PC-3 (cell line): ENCODE measurements at regions not wholly inside any gene's neighbourhood (a gene's known extent, or its start where the extent isn't known, plus 50 kb on each side); places are given as distances from the start of the nearest gene placed in this dataset.

Experiments used
- EZH2 ChIP-seq: fragments of 300-600 bp; sonication (generic); IDR thresholded peaks from one replicate; pipeline ENCODE4 v1.6.1; 2017; ENCODE audit warnings: antibody characterized with exemption, mild to moderate bottlenecking, low read length; ENCODE audit not compliant: unreplicated experiment
- EZH2phosphoT487 ChIP-seq: fragments of 300-600 bp; sonication (generic); IDR thresholded peaks from 2 replicates; pipeline ENCODE4 v1.6.1; 2018; ENCODE audit warnings: mild to moderate bottlenecking, antibody characterized with exemption, low read length, borderline replicate concordance
- TF ChIP-seq, protein P1 (sequence below): fragments of 300-600 bp; sonication (generic); conservative IDR thresholded peaks from 2 replicates; pipeline ENCODE4 v1.5.1; 2017; ENCODE audit warnings: antibody characterized with exemption, low read depth, mild to moderate bottlenecking, low read length

DNA sequence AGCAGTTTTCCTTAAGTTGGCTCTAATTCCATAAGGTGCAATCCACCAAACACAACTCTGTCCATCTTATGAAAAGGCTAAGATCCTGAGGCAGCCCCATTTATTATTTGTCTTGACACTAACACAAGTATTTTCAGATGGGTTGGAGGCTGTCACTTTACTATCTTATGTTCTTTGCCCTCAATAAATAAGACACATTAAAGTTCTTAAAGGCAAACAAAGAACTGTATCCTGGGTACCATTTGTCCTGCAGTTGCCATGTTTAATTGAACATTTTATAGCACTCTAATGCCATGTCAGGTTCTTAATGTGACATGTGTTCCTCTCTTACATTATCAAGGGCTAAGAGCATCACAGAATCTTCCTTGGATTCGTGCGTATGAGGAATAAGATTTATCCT lies 189.5 kb upstream of the SNX2 start:
- TF ChIP-seq, protein P1, sequence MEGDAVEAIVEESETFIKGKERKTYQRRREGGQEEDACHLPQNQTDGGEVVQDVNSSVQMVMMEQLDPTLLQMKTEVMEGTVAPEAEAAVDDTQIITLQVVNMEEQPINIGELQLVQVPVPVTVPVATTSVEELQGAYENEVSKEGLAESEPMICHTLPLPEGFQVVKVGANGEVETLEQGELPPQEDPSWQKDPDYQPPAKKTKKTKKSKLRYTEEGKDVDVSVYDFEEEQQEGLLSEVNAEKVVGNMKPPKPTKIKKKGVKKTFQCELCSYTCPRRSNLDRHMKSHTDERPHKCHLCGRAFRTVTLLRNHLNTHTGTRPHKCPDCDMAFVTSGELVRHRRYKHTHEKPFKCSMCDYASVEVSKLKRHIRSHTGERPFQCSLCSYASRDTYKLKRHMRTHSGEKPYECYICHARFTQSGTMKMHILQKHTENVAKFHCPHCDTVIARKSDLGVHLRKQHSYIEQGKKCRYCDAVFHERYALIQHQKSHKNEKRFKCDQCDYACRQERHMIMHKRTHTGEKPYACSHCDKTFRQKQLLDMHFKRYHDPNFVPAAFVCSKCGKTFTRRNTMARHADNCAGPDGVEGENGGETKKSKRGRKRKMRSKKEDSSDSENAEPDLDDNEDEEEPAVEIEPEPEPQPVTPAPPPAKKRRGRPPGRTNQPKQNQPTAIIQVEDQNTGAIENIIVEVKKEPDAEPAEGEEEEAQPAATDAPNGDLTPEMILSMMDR: no peak
- no peak for TF ChIP-seq EZH2
- no peak for TF ChIP-seq EZH2phosphoT487
